HepG2 (cell line): ENCODE measurements at regions not wholly inside any gene's neighbourhood (a gene's known extent, or its start where the extent isn't known, plus 50 kb on each side); places are given as distances from the start of the nearest gene placed in this dataset.

Experiments used
- DNMT1 ChIP-seq: sonication (generic); formaldehyde crosslinking; IDR thresholded peaks from 2 replicates; pipeline ENCODE4 v1.5.1; 2020; ENCODE audit warnings: mild to moderate bottlenecking, missing genetic modification reagents
- DPF2 ChIP-seq: sonication (generic); formaldehyde crosslinking; IDR thresholded peaks from 2 replicates; pipeline ENCODE4 v1.4.0; 2020; ENCODE audit warnings: mild to moderate bottlenecking, low read depth, missing genetic modification reagents, borderline replicate concordance
- GATA4 ChIP-seq: sonication (generic); IDR thresholded peaks from 2 replicates; pipeline ENCODE4 v1.6.1; 2016; ENCODE audit warnings: antibody characterized with exemption, low read depth, borderline replicate concordance
- HNRNPLL ChIP-seq: fragments of 200-400 bp; formaldehyde crosslinking; IDR thresholded peaks from 2 replicates; pipeline ENCODE4 v1.6.1; 2017; ENCODE audit warnings: mild to moderate bottlenecking, low read depth, low read length; ENCODE audit not compliant: poor library complexity, severe bottlenecking
- KDM1A ChIP-seq: IDR thresholded peaks from 2 replicates; pipeline ENCODE4 v1.6.1; 2016; ENCODE audit warnings: missing compliant biosample characterization
- MAFK ChIP-seq, 2 experiments: IDR thresholded peaks in 1 of 2; conservative IDR thresholded peaks in 1 of 2; 2 replicates each; pipeline ENCODE4 v1.6.1; 2011; ENCODE audit warnings: improper control_type of control experiment in 2 of 2, low read length in 2 of 2
- MED13 ChIP-seq: sonication (generic); formaldehyde crosslinking; IDR thresholded peaks from 2 replicates; pipeline ENCODE4 v1.5.0; 2020; ENCODE audit warnings: missing genetic modification reagents
- MYNN ChIP-seq: sonication (generic); formaldehyde crosslinking; IDR thresholded peaks from 2 replicates; pipeline ENCODE4 v1.4.0; 2020; ENCODE audit warnings: mild to moderate bottlenecking, low read depth, missing genetic modification reagents
- NFIB ChIP-seq: sonication (generic); formaldehyde crosslinking; IDR thresholded peaks from 2 replicates; pipeline ENCODE4 v1.9.0; 2021; ENCODE audit warnings: missing genetic modification reagents, mild to moderate bottlenecking, borderline replicate concordance
- SNAI1 ChIP-seq: sonication (generic); formaldehyde crosslinking; IDR thresholded peaks from 2 replicates; pipeline ENCODE4 v1.5.0; 2020; ENCODE audit warnings: mild to moderate bottlenecking, missing genetic modification reagents, borderline replicate concordance
- THAP11 ChIP-seq: IDR thresholded peaks from 2 replicates; pipeline ENCODE4 v1.6.1; 2016; ENCODE audit warnings: missing biosample characterization, missing genetic modification reagents
- ZNF138 ChIP-seq: sonication (generic); formaldehyde crosslinking; IDR thresholded peaks from 2 replicates; pipeline ENCODE4 v1.5.0; 2020; ENCODE audit warnings: mild to moderate bottlenecking, low read depth, missing genetic modification reagents
- ZNF674 ChIP-seq: sonication (generic); formaldehyde crosslinking; IDR thresholded peaks from 2 replicates; pipeline ENCODE4 v1.5.0; 2020; ENCODE audit warnings: low read depth, mild to moderate bottlenecking, missing genetic modification reagents
- ZNF747 ChIP-seq: sonication (generic); formaldehyde crosslinking; IDR thresholded peaks from 2 replicates; pipeline ENCODE4 v1.8.1; 2023; ENCODE audit warnings: missing genetic modification reagents, mild to moderate bottlenecking, borderline replicate concordance
- TF ChIP-seq, protein P1 (sequence below): sonication (generic); formaldehyde crosslinking; IDR thresholded peaks from 2 replicates; pipeline ENCODE4 v1.5.0; 2020; ENCODE audit warnings: mild to moderate bottlenecking, missing genetic modification reagents, borderline replicate concordance
- TF ChIP-seq, protein P2 (sequence below): IDR thresholded peaks from 2 replicates; pipeline ENCODE4 v1.6.1; 2016; ENCODE audit warnings: control low read depth
- TF ChIP-seq, protein P3 (sequence below): sonication (generic); formaldehyde crosslinking; IDR thresholded peaks from 2 replicates; pipeline ENCODE4 v1.8.1; 2023; ENCODE audit warnings: missing genetic modification reagents, inconsistent platforms, borderline replicate concordance
- TF ChIP-seq, protein P4 (sequence below): sonication (generic); formaldehyde crosslinking; IDR thresholded peaks from 2 replicates; pipeline ENCODE4 v1.5.0; 2020; ENCODE audit warnings: missing genetic modification reagents
- TF ChIP-seq, protein P5 (sequence below): sonication (generic); formaldehyde crosslinking; IDR thresholded peaks from 2 replicates; pipeline ENCODE4 v1.5.1; 2020; ENCODE audit warnings: missing genetic modification reagents, mild to moderate bottlenecking, borderline replicate concordance

DNA sequence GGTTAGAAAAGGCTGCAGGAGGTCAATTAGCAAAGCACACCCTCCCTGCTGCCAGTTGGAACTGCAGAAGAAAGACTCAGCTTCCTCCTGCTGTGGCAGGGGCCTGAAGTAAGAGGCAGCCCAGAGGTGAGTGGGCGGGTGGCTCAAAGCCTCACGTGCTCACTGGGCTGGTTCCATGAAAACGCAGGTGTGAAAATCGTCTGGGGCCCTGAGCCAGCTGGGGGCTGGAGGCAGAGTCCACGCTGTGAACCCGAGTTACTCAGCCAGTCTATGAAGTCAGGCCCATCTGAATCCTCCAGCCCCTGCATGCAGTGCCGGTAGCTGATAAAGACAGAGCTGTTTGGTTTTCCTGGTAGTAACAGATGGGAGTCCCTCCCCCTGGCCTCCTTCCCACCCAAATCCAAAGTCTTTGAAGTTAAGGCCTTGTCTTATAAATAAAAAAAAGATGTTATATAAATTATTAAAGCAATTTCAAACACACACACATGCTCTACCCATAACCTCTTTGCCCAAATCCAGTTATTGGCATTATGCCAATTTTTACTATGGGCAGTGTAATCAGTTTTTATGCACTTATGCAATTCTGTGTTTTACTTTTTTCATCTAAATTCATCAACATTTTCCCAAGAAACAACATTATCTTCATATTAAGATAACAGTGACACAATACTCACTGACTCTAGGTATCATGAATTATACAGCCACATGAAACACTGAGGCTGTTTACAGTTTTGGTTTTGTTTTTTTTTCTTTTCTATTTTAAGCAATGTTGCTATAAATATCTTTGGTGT is 57.9 kb upstream of the PNMA1 start (continued):
- TF ChIP-seq MAFK (conservative IDR thresholded peaks at IDR 0.05 in 1 of 2, IDR thresholded peaks at IDR 0.05 in 1 of 2; ENCODE audit: low read length in 2 of 2): no peak
- no peak for TF ChIP-seq ZNF674 (CRISPR knock-in tag)
- TF ChIP-seq, protein P1, sequence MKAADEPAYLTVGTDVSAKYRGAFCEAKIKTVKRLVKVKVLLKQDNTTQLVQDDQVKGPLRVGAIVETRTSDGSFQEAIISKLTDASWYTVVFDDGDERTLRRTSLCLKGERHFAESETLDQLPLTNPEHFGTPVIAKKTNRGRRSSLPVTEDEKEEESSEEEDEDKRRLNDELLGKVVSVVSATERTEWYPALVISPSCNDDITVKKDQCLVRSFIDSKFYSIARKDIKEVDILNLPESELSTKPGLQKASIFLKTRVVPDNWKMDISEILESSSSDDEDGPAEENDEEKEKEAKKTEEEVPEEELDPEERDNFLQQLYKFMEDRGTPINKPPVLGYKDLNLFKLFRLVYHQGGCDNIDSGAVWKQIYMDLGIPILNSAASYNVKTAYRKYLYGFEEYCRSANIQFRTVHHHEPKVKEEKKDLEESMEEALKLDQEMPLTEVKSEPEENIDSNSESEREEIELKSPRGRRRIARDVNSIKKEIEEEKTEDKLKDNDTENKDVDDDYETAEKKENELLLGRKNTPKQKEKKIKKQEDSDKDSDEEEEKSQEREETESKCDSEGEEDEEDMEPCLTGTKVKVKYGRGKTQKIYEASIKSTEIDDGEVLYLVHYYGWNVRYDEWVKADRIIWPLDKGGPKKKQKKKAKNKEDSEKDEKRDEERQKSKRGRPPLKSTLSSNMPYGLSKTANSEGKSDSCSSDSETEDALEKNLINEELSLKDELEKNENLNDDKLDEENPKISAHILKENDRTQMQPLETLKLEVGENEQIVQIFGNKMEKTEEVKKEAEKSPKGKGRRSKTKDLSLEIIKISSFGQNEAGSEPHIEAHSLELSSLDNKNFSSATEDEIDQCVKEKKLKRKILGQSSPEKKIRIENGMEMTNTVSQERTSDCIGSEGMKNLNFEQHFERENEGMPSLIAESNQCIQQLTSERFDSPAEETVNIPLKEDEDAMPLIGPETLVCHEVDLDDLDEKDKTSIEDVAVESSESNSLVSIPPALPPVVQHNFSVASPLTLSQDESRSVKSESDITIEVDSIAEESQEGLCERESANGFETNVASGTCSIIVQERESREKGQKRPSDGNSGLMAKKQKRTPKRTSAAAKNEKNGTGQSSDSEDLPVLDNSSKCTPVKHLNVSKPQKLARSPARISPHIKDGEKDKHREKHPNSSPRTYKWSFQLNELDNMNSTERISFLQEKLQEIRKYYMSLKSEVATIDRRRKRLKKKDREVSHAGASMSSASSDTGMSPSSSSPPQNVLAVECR (CRISPR knock-in tag): peak; percentile 86; the same call in 1 of the 2 replicates
- TF ChIP-seq THAP11 (CRISPR knock-in tag): peak; percentile 69
- 0 out of 2 replicates have a peak, but pooled peaks have one; percentile 79 for TF ChIP-seq ZNF747
- 0 out of 2 replicates have a peak, but pooled peaks have one; percentile 51 for TF ChIP-seq GATA4
- TF ChIP-seq, protein P2, sequence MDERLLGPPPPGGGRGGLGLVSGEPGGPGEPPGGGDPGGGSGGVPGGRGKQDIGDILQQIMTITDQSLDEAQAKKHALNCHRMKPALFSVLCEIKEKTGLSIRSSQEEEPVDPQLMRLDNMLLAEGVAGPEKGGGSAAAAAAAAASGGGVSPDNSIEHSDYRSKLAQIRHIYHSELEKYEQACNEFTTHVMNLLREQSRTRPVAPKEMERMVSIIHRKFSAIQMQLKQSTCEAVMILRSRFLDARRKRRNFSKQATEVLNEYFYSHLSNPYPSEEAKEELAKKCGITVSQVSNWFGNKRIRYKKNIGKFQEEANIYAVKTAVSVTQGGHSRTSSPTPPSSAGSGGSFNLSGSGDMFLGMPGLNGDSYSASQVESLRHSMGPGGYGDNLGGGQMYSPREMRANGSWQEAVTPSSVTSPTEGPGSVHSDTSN: no peak
- TF ChIP-seq DNMT1: no peak
- TF ChIP-seq NFIB (CRISPR knock-in tag): no peak
- peak; percentile 47; the same call in 1 of the 2 replicates for TF ChIP-seq MYNN (CRISPR knock-in tag)
- TF ChIP-seq HNRNPLL: no peak
- TF ChIP-seq, protein P3, sequence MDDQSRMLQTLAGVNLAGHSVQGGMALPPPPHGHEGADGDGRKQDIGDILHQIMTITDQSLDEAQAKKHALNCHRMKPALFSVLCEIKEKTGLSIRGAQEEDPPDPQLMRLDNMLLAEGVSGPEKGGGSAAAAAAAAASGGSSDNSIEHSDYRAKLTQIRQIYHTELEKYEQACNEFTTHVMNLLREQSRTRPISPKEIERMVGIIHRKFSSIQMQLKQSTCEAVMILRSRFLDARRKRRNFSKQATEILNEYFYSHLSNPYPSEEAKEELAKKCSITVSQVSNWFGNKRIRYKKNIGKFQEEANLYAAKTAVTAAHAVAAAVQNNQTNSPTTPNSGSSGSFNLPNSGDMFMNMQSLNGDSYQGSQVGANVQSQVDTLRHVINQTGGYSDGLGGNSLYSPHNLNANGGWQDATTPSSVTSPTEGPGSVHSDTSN: no peak
- 0 out of 2 replicates have a peak, but pooled peaks have one; percentile 53 for TF ChIP-seq ZNF138
- no peak for TF ChIP-seq SNAI1
- TF ChIP-seq, protein P4, sequence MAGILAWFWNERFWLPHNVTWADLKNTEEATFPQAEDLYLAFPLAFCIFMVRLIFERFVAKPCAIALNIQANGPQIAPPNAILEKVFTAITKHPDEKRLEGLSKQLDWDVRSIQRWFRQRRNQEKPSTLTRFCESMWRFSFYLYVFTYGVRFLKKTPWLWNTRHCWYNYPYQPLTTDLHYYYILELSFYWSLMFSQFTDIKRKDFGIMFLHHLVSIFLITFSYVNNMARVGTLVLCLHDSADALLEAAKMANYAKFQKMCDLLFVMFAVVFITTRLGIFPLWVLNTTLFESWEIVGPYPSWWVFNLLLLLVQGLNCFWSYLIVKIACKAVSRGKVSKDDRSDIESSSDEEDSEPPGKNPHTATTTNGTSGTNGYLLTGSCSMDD (CRISPR knock-in tag): no peak
- TF ChIP-seq MED13: peak; percentile 73
- TF ChIP-seq, protein P5, sequence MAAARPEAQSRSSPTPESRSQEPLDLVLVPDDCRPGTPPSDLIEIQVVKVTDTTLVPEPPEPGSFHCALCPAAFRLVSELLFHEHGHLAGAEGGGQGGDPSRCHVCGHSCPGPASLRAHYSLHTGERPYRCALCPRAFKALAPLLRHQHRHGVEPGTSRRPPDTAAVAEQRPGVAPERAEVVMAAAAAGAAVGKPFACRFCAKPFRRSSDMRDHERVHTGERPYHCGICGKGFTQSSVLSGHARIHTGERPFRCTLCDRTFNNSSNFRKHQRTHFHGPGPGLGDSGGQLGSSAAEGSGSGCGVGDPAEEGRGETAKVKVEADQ (CRISPR knock-in tag): 0 out of 2 replicates have a peak, but pooled peaks have one; percentile 68
- TF ChIP-seq DPF2 (CRISPR knock-in tag): peak; percentile 57; the same call in 1 of the 2 replicates
- no peak for TF ChIP-seq KDM1A (CRISPR knock-in tag)
